GM12892 (cell line): ENCODE measurements at regions not wholly inside any gene's neighbourhood (a gene's known extent, or its start where the extent isn't known, plus 50 kb on each side); places are given as distances from the start of the nearest gene placed in this dataset.

ENCODE experiments used
- POLR2AphosphoS5 ChIP-seq: IDR thresholded peaks from 2 replicates; pipeline ENCODE4 v1.6.1; 2011; ENCODE audit warnings: low read depth, low read length, control low read depth
- TAF1 ChIP-seq: IDR thresholded peaks from 2 replicates; pipeline ENCODE4 v1.6.1; 2011; ENCODE audit warnings: low read depth, mild to moderate bottlenecking, control low read depth, low read length, borderline replicate concordance

GRCh38 chr6:141470810-141471209 is 661.9 kb upstream of the GJE1 start:
- TF ChIP-seq POLR2AphosphoS5 (no peak), TAF1 (no peak)
